ENCODE measurements at regions not wholly inside any gene's neighbourhood (a gene's known extent, or its start where the extent isn't known, plus 50 kb on each side); places are given as distances from the start of the nearest gene placed in this dataset.

GRCh38 chr3:137343283-137343682, 385.5 kb downstream of the IL20RB start:
- TF ChIP-seq BRCA1 (CRISPR knock-in tag; IDR thresholded peaks at IDR 0.05) (no peak), ZNF124 (CRISPR knock-in tag; IDR thresholded peaks at IDR 0.05) (no peak), SMAD1 (CRISPR knock-in tag; IDR thresholded peaks at IDR 0.05; ENCODE audit: borderline replicate concordance, low read depth) (no peak), ATF1 (CRISPR knock-in tag; IDR thresholded peaks at IDR 0.05) (no peak), ZNF687 (CRISPR knock-in tag; IDR thresholded peaks at IDR 0.05) (no peak), EP300 (IDR thresholded peaks at IDR 0.05; ENCODE audit: low read depth in 2 of 2, low read length in 2 of 2) (no peak), EP300 (CRISPR knock-in tag; IDR thresholded peaks at IDR 0.05; ENCODE audit: borderline replicate concordance) (no peak)

Measured in HepG2 (cell line).